AG04450 (cell line): ENCODE measurements at regions not wholly inside any gene's neighbourhood (a gene's known extent, or its start where the extent isn't known, plus 50 kb on each side); places are given as distances from the start of the nearest gene placed in this dataset.

Experiments
- CTCF ChIA-PET: fragments of 300-600, 350-600 bp; formaldehyde crosslinking; extraction: SDS; loops from one replicate; lab custom pipeline; 2022; ENCODE audit warnings: antibody characterized with exemption, inconsistent platforms; lab: Charles Lee
- POLR2A ChIA-PET: fragments of 350-600 bp; formaldehyde crosslinking; extraction: SDS; loops from one replicate; lab custom pipeline; 2021; ENCODE audit warnings: antibody characterized with exemption, inconsistent platforms; lab: Yijun Ruan, JAX
- DNase-seq: peaks from one replicate; pipeline ENCODE4 v3.0.0-alpha.2; 2011; ENCODE audit warnings: low read depth, low spot score
- H3K27ac ChIP-seq: one replicate; pipeline ENCODE4 v1.5.1; 2012; ENCODE audit warnings: low read depth, low read length, control low read depth
- H3K27me3 ChIP-seq: one replicate; pipeline ENCODE4 v1.6.0; 2012; ENCODE audit warnings: low read length; ENCODE audit not compliant: control insufficient read depth, insufficient read depth
- H3K4me3 ChIP-seq: 2 replicates; pipeline ENCODE4 v1.5.1; 2011; ENCODE audit warnings: mild to moderate bottlenecking, low read depth, low read length, control low read depth
- H3K9me3 ChIP-seq: 2 replicates; pipeline ENCODE4 v1.5.1; 2012; ENCODE audit warnings: low read length; ENCODE audit not compliant: control insufficient read depth, insufficient read depth
- CTCF ChIP-seq: IDR thresholded peaks from 2 replicates; pipeline ENCODE4 v1.5.1; 2011; ENCODE audit warnings: low read depth, low read length, control low read depth, inconsistent platforms

- H3K9me3 ChIP-seq: no peaks in the 10 kb centered on the region
- no peak overlapping the region for H3K27ac ChIP-seq
- ChIA-PET POLR2A (no interaction called here), CTCF (no interaction called here)
- H3K27me3 ChIP-seq: no peaks in the 10 kb centered on the region
- no peak overlapping the region for H3K4me3 ChIP-seq
- no peak for DNase-seq
- no peak for TF ChIP-seq CTCF
Observed at GRCh38 chr10:52927678-52928077, 155.1 kb upstream of the MBL2 start.

- no peak for DNase-seq
- POLR2A ChIA-PET: no interaction called here
- Histone ChIP-seq H3K4me3 (no peak overlapping the region), H3K9me3 (no peaks in the 10 kb centered on the region), H3K27me3 (no peaks in the 10 kb centered on the region), H3K27ac (no peak overlapping the region)
- CTCF ChIA-PET: no interaction called here
- TF ChIP-seq CTCF: no peak
Observed at GRCh38 chr10:52923520-52923919, 150.9 kb upstream of the MBL2 start.

- POLR2A ChIA-PET: no interaction called here
- H3K9me3 ChIP-seq: no peaks in the 10 kb centered on the region
- H3K27me3 ChIP-seq: peaks cover 2% of the 10 kb centered on the region
- no peak overlapping the region for H3K27ac ChIP-seq
- no peak overlapping the region for H3K4me3 ChIP-seq
- CTCF ChIA-PET: no interaction called here
- DNase-seq: no peak
- TF ChIP-seq CTCF: no peak
Observed at GRCh38 chr10:52918714-52919305, 146.2 kb upstream of the MBL2 start.

GRCh38 chr10:52915391-52915790 lies 142.8 kb upstream of the MBL2 start:
- POLR2A ChIA-PET: no interaction called here
- H3K27ac ChIP-seq: no peak overlapping the region
- no peak overlapping the region for H3K4me3 ChIP-seq
- TF ChIP-seq CTCF: no peak
- CTCF ChIA-PET: no interaction called here
- no peak for DNase-seq
- no peaks in the 10 kb centered on the region for H3K9me3 ChIP-seq
- H3K27me3 ChIP-seq: peaks cover 2% of the 10 kb centered on the region

GRCh38 chr10:52911163-52911562 lies 138.6 kb upstream of the MBL2 start:
- no peak overlapping the region for H3K27ac ChIP-seq
- POLR2A ChIA-PET: no interaction called here
- no peak for TF ChIP-seq CTCF
- DNase-seq: no peak
- H3K4me3 ChIP-seq: no peak overlapping the region
- CTCF ChIA-PET: no interaction called here
- no peaks in the 10 kb centered on the region for H3K27me3 ChIP-seq
- H3K9me3 ChIP-seq: no peaks in the 10 kb centered on the region
